Peyer's patch (tissue), 4 donors: ENCODE measurements at regions not wholly inside any gene's neighbourhood (a gene's known extent, or its start where the extent isn't known, plus 50 kb on each side); places are given as distances from the start of the nearest gene placed in this dataset.

Experiments
- DNase-seq, 3 donors: peaks; one replicate each; pipeline ENCODE4 v3.0.0-alpha.2; 2017 to 2019
- H3K27ac ChIP-seq, 4 donors: fragments of 200-600 bp; sonication (generic); one replicate each; pipeline ENCODE4 v1.5.1; 2016 to 2019
- H3K27me3 ChIP-seq, 2 donors: fragments of 200-600 bp; sonication (generic); one replicate each; pipeline ENCODE4 v1.5.1; 2019
- H3K36me3 ChIP-seq, 3 donors: fragments of 200-600 bp; sonication (generic); one replicate each; pipeline ENCODE4 v1.5.1; 2016 to 2019
- H3K4me1 ChIP-seq, 4 donors: fragments of 200-600 bp; sonication (generic); one replicate each; pipeline ENCODE4 v1.5.1; 2016 to 2019
- H3K4me3 ChIP-seq, 4 donors: fragments of 200-600 bp; sonication (generic); 1 replicate in 3 of 4; 2 replicates in 1 of 4; pipeline ENCODE4 v1.5.1; 2016 to 2019; ENCODE audit warnings: mild to moderate bottlenecking in 1 of 4
- H3K9me3 ChIP-seq, 4 donors: fragments of 200-600 bp; sonication (generic); one replicate each; pipeline ENCODE4 v1.5.1; 2016 to 2019; ENCODE audit warnings: mild to moderate bottlenecking in 1 of 4
- CTCF ChIP-seq, 6 experiments: fragments of 450-650 bp in 4 of 6; fragments of 200-600 bp in 2 of 6; sonication (generic) in 1 of 6; IDR thresholded peaks; one replicate each; pipeline ENCODE4 v1.5.1; 2017 to 2019; ENCODE audit warnings: antibody characterized with exemption in 6 of 6, mild to moderate bottlenecking in 3 of 6, moderate library complexity in 1 of 6
- POLR2A ChIP-seq, 2 donors: fragments of 450-650 bp; IDR thresholded peaks; one replicate each; pipeline ENCODE4 v1.5.1; 2017; ENCODE audit warnings: antibody characterized with exemption in 2 of 2, mild to moderate bottlenecking in 2 of 2, moderate library complexity in 2 of 2

DNA sequence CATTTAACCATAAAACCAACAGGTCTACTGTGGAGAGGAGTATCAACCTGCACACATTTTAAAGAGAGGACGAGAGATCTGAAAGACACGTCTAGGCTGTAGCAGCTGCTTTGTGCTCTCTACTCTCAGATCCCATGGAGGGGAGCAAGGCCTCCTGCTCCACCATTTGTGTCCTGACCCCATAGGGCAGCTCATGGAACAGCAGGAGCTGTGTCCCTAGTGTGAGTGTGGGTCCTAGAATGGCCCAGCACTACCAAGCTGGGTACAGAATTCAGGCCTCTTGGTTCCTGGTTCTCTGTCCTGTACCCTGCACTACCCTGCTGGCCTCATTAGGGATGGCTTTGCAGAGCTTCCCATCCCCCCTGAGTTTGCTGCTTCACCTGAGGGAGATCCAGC is 76.5 kb downstream of the DHCR7 start:
- Histone ChIP-seq H3K4me1 (peaks cover 0 to 4% (median 0%) of the 10 kb centered on the region in 4 donors), H3K4me3 (no peak overlapping the region), H3K9me3 (no peaks in the 10 kb centered on the region), H3K36me3 (no peaks in the 10 kb centered on the region), H3K27ac (no peak overlapping the region), H3K27me3 (no peaks in the 10 kb centered on the region)
- no peak for DNase-seq
- TF ChIP-seq POLR2A (IDR thresholded peaks at IDR 0.05) = no peak
- TF ChIP-seq CTCF (IDR thresholded peaks at IDR 0.05) = no peak

- Histone ChIP-seq H3K4me3 (no peak overlapping the region), H3K27ac (no peak overlapping the region), H3K9me3 (no peaks in the 10 kb centered on the region), H3K36me3 (no peaks in the 10 kb centered on the region), H3K27me3 (no peaks in the 10 kb centered on the region), H3K4me1 (peaks cover 0 to 4% (median 0%) of the 10 kb centered on the region in 4 donors)
- TF ChIP-seq POLR2A (IDR thresholded peaks at IDR 0.05) (no peak), CTCF (IDR thresholded peaks at IDR 0.05) (no peak)
- no peak for DNase-seq
These were observed 77.1 kb downstream of the DHCR7 start for GRCh38 chr11:71370895-71371673.

DNA sequence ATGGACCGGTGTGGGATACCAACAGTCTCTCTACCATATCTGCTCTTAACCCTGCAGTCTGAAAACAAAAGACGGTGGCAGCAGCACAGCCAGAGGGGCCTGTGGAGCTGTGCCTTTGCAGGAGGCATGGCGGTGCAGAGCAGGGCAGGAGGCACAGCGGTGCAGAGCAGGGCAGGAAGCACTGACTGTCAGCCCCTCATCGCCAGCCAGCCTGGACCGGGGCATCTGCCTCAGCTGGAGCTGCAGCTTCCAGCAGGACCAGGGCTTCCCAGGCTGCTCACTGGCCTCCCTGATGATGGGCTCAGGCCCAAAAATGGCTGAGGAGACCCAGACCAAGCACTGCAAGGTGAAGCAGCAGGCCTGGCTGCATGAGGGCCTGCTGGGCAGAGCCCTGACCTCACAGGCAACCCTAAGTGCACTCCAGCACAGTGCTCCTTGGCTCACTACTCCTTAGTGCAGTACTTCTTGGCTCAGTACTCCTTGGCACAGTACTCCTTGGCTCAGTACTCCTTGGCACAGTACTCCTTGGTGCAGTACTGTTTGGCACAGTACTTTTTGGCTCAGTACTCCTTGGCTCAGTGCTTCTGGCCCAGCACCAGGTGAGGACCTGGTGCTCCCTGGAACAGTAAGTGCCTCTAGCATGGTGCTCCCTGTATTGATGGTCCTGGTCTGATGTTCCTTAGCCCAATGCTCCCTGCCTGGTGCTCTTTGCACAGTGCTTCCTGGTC is 78.0 kb downstream of the DHCR7 start:
- H3K27ac ChIP-seq = no peak overlapping the region
- no peaks in the 10 kb centered on the region for H3K9me3 ChIP-seq
- no peak for DNase-seq
- peaks cover 0 to 4% (median 0%) of the 10 kb centered on the region in 4 donors for H3K4me1 ChIP-seq
- TF ChIP-seq CTCF (IDR thresholded peaks at IDR 0.05) = no peak
- no peak for TF ChIP-seq POLR2A (IDR thresholded peaks at IDR 0.05)
- no peaks in the 10 kb centered on the region for H3K27me3 ChIP-seq
- H3K4me3 ChIP-seq = no peak overlapping the region
- no peaks in the 10 kb centered on the region for H3K36me3 ChIP-seq

GRCh38 chr11:71369411-71369810 is 78.8 kb downstream of the DHCR7 start:
- Histone ChIP-seq H3K9me3 (no peaks in the 10 kb centered on the region), H3K27me3 (no peaks in the 10 kb centered on the region), H3K4me1 (peaks cover 0 to 4% (median 0%) of the 10 kb centered on the region in 4 donors), H3K27ac (no peak overlapping the region), H3K4me3 (no peak overlapping the region), H3K36me3 (no peaks in the 10 kb centered on the region)
- DNase-seq = no peak
- TF ChIP-seq POLR2A (IDR thresholded peaks at IDR 0.05) (no peak), CTCF (IDR thresholded peaks at IDR 0.05) (no peak)

- no peaks in the 10 kb centered on the region for H3K36me3 ChIP-seq
- DNase-seq = no peak
- no peak overlapping the region for H3K27ac ChIP-seq
- no peak overlapping the region for H3K4me3 ChIP-seq
- no peaks in the 10 kb centered on the region for H3K4me1 ChIP-seq
- H3K9me3 ChIP-seq = no peaks in the 10 kb centered on the region
- TF ChIP-seq POLR2A (IDR thresholded peaks at IDR 0.05) (no peak), CTCF (IDR thresholded peaks at IDR 0.05) (no peak)
- no peaks in the 10 kb centered on the region for H3K27me3 ChIP-seq
These were observed 79.2 kb downstream of the DHCR7 start for GRCh38 chr11:71368966-71369365.
